ENCODE measurements at regions not wholly inside any gene's neighbourhood (a gene's known extent, or its start where the extent isn't known, plus 50 kb on each side); places are given as distances from the start of the nearest gene placed in this dataset.

- no peak for TF ChIP-seq CTCF (IDR thresholded peaks at IDR 0.05; ENCODE audit: extremely low read depth in 1 of 2, insufficient read depth in 1 of 2, low read depth in 1 of 2, low read length in 2 of 2)
- no peak for TF ChIP-seq EZH2 (IDR thresholded peaks at IDR 0.05; ENCODE audit: borderline replicate concordance, low read depth, low read length, severe bottlenecking)
- TF ChIP-seq POLR2A (IDR thresholded peaks at IDR 0.05; ENCODE audit: low read depth, low read length), result no peak
- TF ChIP-seq POLR2AphosphoS5 (IDR thresholded peaks at IDR 0.05; ENCODE audit: insufficient read depth, low read depth, low read length), result no peak
- TF ChIP-seq FOS (IDR thresholded peaks at IDR 0.05; ENCODE audit: borderline replicate concordance, insufficient read depth, low read length), result no peak
- no peak for TF ChIP-seq MAX (IDR thresholded peaks at IDR 0.05; ENCODE audit: insufficient read depth, insufficient read length)
Measured at GRCh38 chr2:139720056-139720455, 939.9 kb upstream of the NXPH2 start.
